ENCODE measurements at regions not wholly inside any gene's neighbourhood (a gene's known extent, or its start where the extent isn't known, plus 50 kb on each side); places are given as distances from the start of the nearest gene placed in this dataset.

GRCh38 chr18:25832001-25832604 is 258.3 kb downstream of the SS18 start:
- TF ChIP-seq, protein P1, sequence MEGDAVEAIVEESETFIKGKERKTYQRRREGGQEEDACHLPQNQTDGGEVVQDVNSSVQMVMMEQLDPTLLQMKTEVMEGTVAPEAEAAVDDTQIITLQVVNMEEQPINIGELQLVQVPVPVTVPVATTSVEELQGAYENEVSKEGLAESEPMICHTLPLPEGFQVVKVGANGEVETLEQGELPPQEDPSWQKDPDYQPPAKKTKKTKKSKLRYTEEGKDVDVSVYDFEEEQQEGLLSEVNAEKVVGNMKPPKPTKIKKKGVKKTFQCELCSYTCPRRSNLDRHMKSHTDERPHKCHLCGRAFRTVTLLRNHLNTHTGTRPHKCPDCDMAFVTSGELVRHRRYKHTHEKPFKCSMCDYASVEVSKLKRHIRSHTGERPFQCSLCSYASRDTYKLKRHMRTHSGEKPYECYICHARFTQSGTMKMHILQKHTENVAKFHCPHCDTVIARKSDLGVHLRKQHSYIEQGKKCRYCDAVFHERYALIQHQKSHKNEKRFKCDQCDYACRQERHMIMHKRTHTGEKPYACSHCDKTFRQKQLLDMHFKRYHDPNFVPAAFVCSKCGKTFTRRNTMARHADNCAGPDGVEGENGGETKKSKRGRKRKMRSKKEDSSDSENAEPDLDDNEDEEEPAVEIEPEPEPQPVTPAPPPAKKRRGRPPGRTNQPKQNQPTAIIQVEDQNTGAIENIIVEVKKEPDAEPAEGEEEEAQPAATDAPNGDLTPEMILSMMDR (IDR thresholded peaks at IDR 0.05): peak in 5 of 6 experiments; percentile 8 to 64 (median 58)
- TF ChIP-seq EP300 (IDR thresholded peaks at IDR 0.05) (no peak), POLR2AphosphoS5 (IDR thresholded peaks at IDR 0.05) (no peak)
